GM21723 (cell line): ENCODE measurements at regions not wholly inside any gene's neighbourhood (a gene's known extent, or its start where the extent isn't known, plus 50 kb on each side); places are given as distances from the start of the nearest gene placed in this dataset.
A peak's percentile ranks its signal among the peaks of the same experiment; 100 is the strongest.
"Not testable (repeated sequence)": the region's sequence is repeated elsewhere in the genome, so short reads cannot be mapped to it uniquely, and the experiment has no call there.

Experiments
- ATAC-seq: cut with Tn5 transposase; IDR thresholded peaks from one replicate; pipeline ENCODE4 v1.9.1; 2021; ENCODE audit warnings: mild to moderate bottlenecking, moderate library complexity; ENCODE audit not compliant: unreplicated experiment

GRCh38 chr7:110412614-110413013, 678.3 kb upstream of the LRRN3 start:
- no peak for ATAC-seq

GRCh38 chr7:110413038-110413437, 677.9 kb upstream of the LRRN3 start:
- no peak for ATAC-seq

- no peak for ATAC-seq
Observed at GRCh38 chr7:110417611-110418010, 673.3 kb upstream of the LRRN3 start.

GRCh38 chr7:110418659-110419280, 672.2 kb upstream of the LRRN3 start:
- no peak for ATAC-seq

- no peak for ATAC-seq
Observed at GRCh38 chr7:110420788-110421187, 670.1 kb upstream of the LRRN3 start.

GRCh38 chr7:110421490-110422241, 669.3 kb upstream of the LRRN3 start:
- no peak for ATAC-seq

- ATAC-seq = no peak
Observed at GRCh38 chr7:110432061-110432553, 658.8 kb upstream of the LRRN3 start.

- ATAC-seq = not testable (repeated sequence)
Observed at GRCh38 chr7:110438926-110439325, 652.0 kb upstream of the LRRN3 start.

- peak; percentile 74 for ATAC-seq
Observed at GRCh38 chr7:110442381-110442837, 648.5 kb upstream of the LRRN3 start.

- no peak for ATAC-seq
Observed at GRCh38 chr7:110446658-110447057, 644.3 kb upstream of the LRRN3 start.

- ATAC-seq = peak; percentile 62
Observed at GRCh38 chr7:110448918-110449317, 642.0 kb upstream of the LRRN3 start.

- ATAC-seq = peak; percentile 83
Observed at GRCh38 chr7:110454713-110455112, 636.2 kb upstream of the LRRN3 start.

- ATAC-seq = no peak
Observed at GRCh38 chr7:110461621-110462020, 629.3 kb upstream of the LRRN3 start.

GRCh38 chr7:110470420-110470819, 620.5 kb upstream of the LRRN3 start:
- ATAC-seq = no peak

- not testable (repeated sequence) for ATAC-seq
Observed at GRCh38 chr7:110472419-110472818, 618.5 kb upstream of the LRRN3 start.

- no peak for ATAC-seq
Observed at GRCh38 chr7:110480964-110481363, 610.0 kb upstream of the LRRN3 start.

- ATAC-seq = no peak
Observed at GRCh38 chr7:110483553-110483952, 607.4 kb upstream of the LRRN3 start.

- no peak for ATAC-seq
Observed at GRCh38 chr7:110484356-110484755, 606.6 kb upstream of the LRRN3 start.

GRCh38 chr7:110486549-110486948, 604.4 kb upstream of the LRRN3 start:
- ATAC-seq = no peak

- no peak for ATAC-seq
Observed at GRCh38 chr7:110502888-110503465, 588.0 kb upstream of the LRRN3 start.

GRCh38 chr7:110507369-110507768, 583.6 kb upstream of the LRRN3 start:
- no peak for ATAC-seq

- no peak for ATAC-seq
Observed at GRCh38 chr7:110507832-110508231, 583.1 kb upstream of the LRRN3 start.
